Ishikawa (cell line): ENCODE measurements at regions not wholly inside any gene's neighbourhood (a gene's known extent, or its start where the extent isn't known, plus 50 kb on each side); places are given as distances from the start of the nearest gene placed in this dataset.

ENCODE experiments used
- CEBPB ChIP-seq: IDR thresholded peaks from 2 replicates; pipeline ENCODE4 v1.6.1; 2012
- CREB1 ChIP-seq: IDR thresholded peaks from 2 replicates; pipeline ENCODE4 v1.6.1; 2012; ENCODE audit warnings: low read depth
- EGR1 ChIP-seq: IDR thresholded peaks from 2 replicates; pipeline ENCODE4 v1.6.1; 2012
- EP300 ChIP-seq: IDR thresholded peaks from 2 replicates; pipeline ENCODE4 v1.6.1; 2012; ENCODE audit warnings: borderline replicate concordance
- FOXM1 ChIP-seq: IDR thresholded peaks from 2 replicates; pipeline ENCODE4 v1.6.1; 2012; ENCODE audit warnings: low read depth, borderline replicate concordance
- MAX ChIP-seq: IDR thresholded peaks from 2 replicates; pipeline ENCODE4 v1.6.1; 2012
- NFIC ChIP-seq: IDR thresholded peaks from 2 replicates; pipeline ENCODE4 v1.6.1; 2012
- REST ChIP-seq: IDR thresholded peaks from 2 replicates; pipeline ENCODE4 v1.6.1; 2012; ENCODE audit warnings: low read depth, mild to moderate bottlenecking
- TAF1 ChIP-seq: IDR thresholded peaks from 2 replicates; pipeline ENCODE4 v1.6.1; 2012; ENCODE audit warnings: low read depth, mild to moderate bottlenecking
- TCF12 ChIP-seq: IDR thresholded peaks from 2 replicates; pipeline ENCODE4 v1.6.1; 2012; ENCODE audit warnings: low read depth
- USF1 ChIP-seq: IDR thresholded peaks from 2 replicates; pipeline ENCODE4 v1.6.1; 2012
- YY1 ChIP-seq: IDR thresholded peaks from 2 replicates; pipeline ENCODE4 v1.6.1; 2012; ENCODE audit warnings: low read depth
- ZBTB7A ChIP-seq: IDR thresholded peaks from 2 replicates; pipeline ENCODE4 v1.6.1; 2012; ENCODE audit warnings: low read depth

GRCh38 chr10:64690194-64690593, 1169.0 kb downstream of the REEP3 start:
- no peak for TF ChIP-seq MAX
- TF ChIP-seq ZBTB7A = no peak
- TF ChIP-seq REST = no peak
- no peak for TF ChIP-seq USF1
- no peak for TF ChIP-seq TAF1
- TF ChIP-seq YY1 = no peak
- no peak for TF ChIP-seq EP300
- no peak for TF ChIP-seq EGR1
- TF ChIP-seq FOXM1 = no peak
- no peak for TF ChIP-seq CEBPB
- TF ChIP-seq TCF12 = no peak
- no peak for TF ChIP-seq CREB1
- no peak for TF ChIP-seq NFIC
